ENCODE measurements at regions not wholly inside any gene's neighbourhood (a gene's known extent, or its start where the extent isn't known, plus 50 kb on each side); places are given as distances from the start of the nearest gene placed in this dataset.
"Not testable (repeated sequence)": the region's sequence is repeated elsewhere in the genome, so short reads cannot be mapped to it uniquely, and the experiment has no call there.

- DNase-seq (ENCODE audit: low read depth) = no peak
Observed at GRCh38 chr5:90285581-90285980, 124.0 kb downstream of the CETN3 start.

- no peak for DNase-seq (ENCODE audit: low read depth)
Observed at GRCh38 chr5:90284375-90284774, 125.2 kb downstream of the CETN3 start.

- no peak for DNase-seq (ENCODE audit: low read depth)
Observed at GRCh38 chr5:90279091-90279490, 130.5 kb downstream of the CETN3 start.

GRCh38 chr5:90274216-90274615 is 135.3 kb downstream of the CETN3 start:
- no peak for DNase-seq (ENCODE audit: low read depth)

GRCh38 chr5:90267646-90268045 is 141.9 kb downstream of the CETN3 start:
- no peak for DNase-seq (ENCODE audit: low read depth)

GRCh38 chr5:90265545-90265857 is 144.1 kb downstream of the CETN3 start:
- no peak for DNase-seq (ENCODE audit: low read depth)

- peak; percentile 16 for DNase-seq (ENCODE audit: low read depth)
Observed at GRCh38 chr5:90264689-90265544, 144.6 kb downstream of the CETN3 start.

- no peak for DNase-seq (ENCODE audit: low read depth)
Observed at GRCh38 chr5:90263102-90263820, 146.3 kb downstream of the CETN3 start.

GRCh38 chr5:90251447-90251846 is 158.1 kb downstream of the CETN3 start:
- DNase-seq (ENCODE audit: low read depth) = no peak

GRCh38 chr5:90248640-90249039 is 160.9 kb downstream of the CETN3 start:
- DNase-seq (ENCODE audit: low read depth) = no peak

- not testable (repeated sequence) for DNase-seq (ENCODE audit: low read depth)
Observed at GRCh38 chr5:90243848-90244247, 165.7 kb downstream of the CETN3 start.

GRCh38 chr5:90233476-90233875 is 176.1 kb downstream of the CETN3 start:
- DNase-seq (ENCODE audit: low read depth) = no peak

- no peak for DNase-seq (ENCODE audit: low read depth)
Observed at GRCh38 chr5:90231688-90232087, 177.9 kb downstream of the CETN3 start.

- DNase-seq (ENCODE audit: low read depth) = no peak
Observed at GRCh38 chr5:90227683-90228082, 181.9 kb downstream of the CETN3 start.

- DNase-seq (ENCODE audit: low read depth) = no peak
Observed at GRCh38 chr5:90226433-90227099, 183.0 kb downstream of the CETN3 start.

- DNase-seq (ENCODE audit: low read depth) = no peak
Observed at GRCh38 chr5:90224342-90224741, 185.2 kb downstream of the CETN3 start.

- no peak for DNase-seq (ENCODE audit: low read depth)
Observed at GRCh38 chr5:90223756-90224155, 185.8 kb downstream of the CETN3 start.

- DNase-seq (ENCODE audit: low read depth) = no peak
Observed at GRCh38 chr5:90221951-90222350, 187.6 kb downstream of the CETN3 start.

GRCh38 chr5:90220554-90220953 is 189.0 kb downstream of the CETN3 start:
- DNase-seq (ENCODE audit: low read depth) = no peak

- no peak for DNase-seq (ENCODE audit: low read depth)
Observed at GRCh38 chr5:90214991-90215390, 194.6 kb downstream of the CETN3 start.

- not testable (repeated sequence) for DNase-seq (ENCODE audit: low read depth)
Observed at GRCh38 chr5:90208323-90208722, 201.2 kb downstream of the CETN3 start.

- DNase-seq (ENCODE audit: low read depth) = no peak
Observed at GRCh38 chr5:90201923-90202322, 207.6 kb downstream of the CETN3 start.
